H1 (cell line): ENCODE measurements at regions not wholly inside any gene's neighbourhood (a gene's known extent, or its start where the extent isn't known, plus 50 kb on each side); places are given as distances from the start of the nearest gene placed in this dataset.

Source experiments
- CTCF ChIA-PET: fragments of 300-600 bp; sonication (Branson Sonifier 250); formaldehyde crosslinking; loops from one replicate; lab custom pipeline; 2021; ENCODE audit not compliant: partially characterized antibody; lab: Charles Lee
- POLR2A ChIA-PET: fragments of 300-600 bp; sonication (Branson Sonifier 250); formaldehyde crosslinking; loops from one replicate; lab custom pipeline; 2021; ENCODE audit warnings: inconsistent platforms; ENCODE audit not compliant: partially characterized antibody; lab: Charles Lee
- DNase-seq, 2 experiments: peaks; one replicate each; pipeline versions ENCODE4 v3.0.0 to v3.0.0-alpha.2; 2010 to 2022; ENCODE audit warnings: low spot score in 2 of 2, low read depth in 1 of 2, mixed read lengths in 1 of 2
- FAIRE-seq: peaks from 2 replicates; lab custom pipeline; 2011; peaks lifted over from hg19 to GRCh38; lab: Jason Lieb, UNC
- H2AFZ ChIP-seq: 2 replicates; pipeline ENCODE4 v1.8.1; 2012; ENCODE audit warnings: low read length, inconsistent platforms
- H2AK5ac ChIP-seq: 2 replicates; pipeline ENCODE4 v1.6.1; 2013; ENCODE audit warnings: low read depth, low read length
- H2BK120ac ChIP-seq: replicated peaks from 2 replicates; pipeline ENCODE3; 2013; ENCODE audit warnings: low read depth, low read length, inconsistent platforms
- H2BK12ac ChIP-seq: 2 replicates; pipeline ENCODE4 v1.6.1; 2013; ENCODE audit warnings: low read depth, low read length
- H2BK15ac ChIP-seq: 2 replicates; pipeline ENCODE4 v1.6.1; 2013; ENCODE audit warnings: low read length
- H2BK20ac ChIP-seq: 2 replicates; pipeline ENCODE4 v1.6.1; 2013; ENCODE audit warnings: low read length
- H2BK5ac ChIP-seq: 2 replicates; pipeline ENCODE4 v1.6.1; 2013; ENCODE audit warnings: low read depth, low read length
- H3K14ac ChIP-seq: 2 replicates; pipeline ENCODE4 v1.6.1; 2013; ENCODE audit warnings: inconsistent platforms; ENCODE audit not compliant: insufficient read length
- H3K18ac ChIP-seq: 2 replicates; pipeline ENCODE4 v1.6.1; 2013; ENCODE audit warnings: low read length; ENCODE audit errors: extremely low read depth
- H3K23ac ChIP-seq: 2 replicates; pipeline ENCODE4 v1.6.1; 2013; ENCODE audit warnings: inconsistent platforms; ENCODE audit not compliant: insufficient read length
- H3K23me2 ChIP-seq: 2 replicates; pipeline ENCODE4 v1.6.1; 2013; ENCODE audit warnings: low read depth, low read length
- H3K27ac ChIP-seq: 2 replicates; pipeline ENCODE4 v1.6.1; 2011; ENCODE audit warnings: low read depth, low read length, inconsistent platforms
- H3K27me3 ChIP-seq, 4 experiments: replicated peaks in 1 of 4; 1 replicate in 1 of 4; 2 replicates in 3 of 4; pipeline versions ENCODE4 v1.6.1 to v1.8.1; 2011 to 2013; ENCODE audit warnings: low read length in 3 of 4, mild to moderate bottlenecking in 3 of 4, inconsistent platforms in 2 of 4, mixed read lengths in 2 of 4, moderate library complexity in 1 of 4; ENCODE audit not compliant: control insufficient read depth in 3 of 4, insufficient read depth in 3 of 4; ENCODE audit errors: extremely low read depth in 1 of 4
- H3K36me3 ChIP-seq, 4 experiments: 2 replicates each; pipeline versions ENCODE4 v1.6.1 to v1.8.1; 2011 to 2013; ENCODE audit warnings: mild to moderate bottlenecking in 4 of 4, low read length in 3 of 4, moderate library complexity in 2 of 4, control low read depth in 1 of 4, inconsistent platforms in 1 of 4; ENCODE audit not compliant: insufficient read depth in 4 of 4, control insufficient read depth in 2 of 4
- H3K4ac ChIP-seq: replicated peaks from 2 replicates; pipeline ENCODE3; 2013; ENCODE audit warnings: low read length, low read depth, mixed read lengths, inconsistent platforms; ENCODE audit not compliant: insufficient read length
- H3K4me1 ChIP-seq, 4 experiments: replicated peaks in 1 of 4; 1 replicate in 1 of 4; 2 replicates in 3 of 4; pipeline versions ENCODE4 v1.6.1 to v1.8.1; 2011 to 2013; ENCODE audit warnings: low read length in 3 of 4, inconsistent platforms in 2 of 4, mixed read lengths in 1 of 4; ENCODE audit not compliant: insufficient read depth in 4 of 4, control insufficient read depth in 3 of 4
- H3K4me2 ChIP-seq, 2 experiments: 2 replicates each; pipeline versions ENCODE4 v1.6.1 to v1.8.1; 2011 to 2013; ENCODE audit warnings: low read depth in 2 of 2, low read length in 2 of 2, control low read depth in 1 of 2, inconsistent platforms in 1 of 2, mild to moderate bottlenecking in 1 of 2; ENCODE audit not compliant: insufficient read depth in 1 of 2
- H3K4me3 ChIP-seq, 4 experiments: fragments of 200-600, 300-600 bp in 1 of 4; sonication (generic), shearing (Covaris generic), sonication (Bioruptor Twin) in 1 of 4; 2 replicates each; pipeline versions ENCODE4 v1.5.1 to v1.8.1; 2011 to 2016; ENCODE audit warnings: low read length in 4 of 4, low read depth in 3 of 4, control low read depth in 2 of 4, inconsistent platforms in 2 of 4, mild to moderate bottlenecking in 2 of 4, mixed read lengths in 1 of 4, moderate library complexity in 1 of 4; ENCODE audit not compliant: insufficient read depth in 2 of 4; ENCODE audit errors: extremely low read depth in 1 of 4
- H3K56ac ChIP-seq: replicated peaks from 2 replicates; pipeline ENCODE3; 2013; ENCODE audit warnings: low read depth, mild to moderate bottlenecking, mixed read lengths, low read length, inconsistent platforms; ENCODE audit not compliant: insufficient read length
- H3K79me1 ChIP-seq: 2 replicates; pipeline ENCODE4 v1.6.1; 2013; ENCODE audit warnings: low read depth, low read length, control low read depth
- H3K79me2 ChIP-seq, 2 experiments: 2 replicates each; pipeline versions ENCODE4 v1.6.1 to v1.8.1; 2012 to 2013; ENCODE audit warnings: low read length in 2 of 2, mild to moderate bottlenecking in 2 of 2, inconsistent platforms in 1 of 2; ENCODE audit not compliant: insufficient read depth in 2 of 2, control insufficient read depth in 1 of 2
- H3K9ac ChIP-seq, 4 experiments: replicated peaks in 1 of 4; 1 replicate in 1 of 4; 2 replicates in 3 of 4; pipeline versions ENCODE4 v1.6.1 to v1.8.1; 2011 to 2013; ENCODE audit warnings: low read depth in 3 of 4, low read length in 3 of 4, control low read depth in 2 of 4, mild to moderate bottlenecking in 2 of 4, moderate library complexity in 2 of 4, inconsistent platforms in 1 of 4; ENCODE audit errors: extremely low read depth in 1 of 4
- H3K9me3 ChIP-seq, 2 experiments: 2 replicates each; pipeline versions ENCODE4 v1.6.1 to v1.8.1; 2012 to 2013; ENCODE audit warnings: mild to moderate bottlenecking in 2 of 2, moderate library complexity in 2 of 2, control low read depth in 1 of 2, inconsistent platforms in 1 of 2, low read depth in 1 of 2, low read length in 1 of 2, mixed read lengths in 1 of 2; ENCODE audit not compliant: insufficient read depth in 2 of 2
- H4K20me1 ChIP-seq, 2 experiments: replicated peaks in 1 of 2; 2 replicates each; pipeline versions ENCODE3 to v1.8.1; 2011 to 2013; ENCODE audit warnings: inconsistent platforms in 2 of 2, low read length in 2 of 2, mild to moderate bottlenecking in 1 of 2; ENCODE audit not compliant: insufficient read depth in 2 of 2, control insufficient read depth in 1 of 2
- H4K5ac ChIP-seq: 2 replicates; pipeline ENCODE4 v1.6.1; 2013; ENCODE audit warnings: low read length, low read depth, mixed read lengths, inconsistent platforms; ENCODE audit not compliant: insufficient read length
- H4K8ac ChIP-seq: 2 replicates; pipeline ENCODE4 v1.8.0; 2013; ENCODE audit warnings: mild to moderate bottlenecking, moderate library complexity, low read length, inconsistent platforms; ENCODE audit not compliant: insufficient read depth; ENCODE audit errors: extremely low read depth
- H4K91ac ChIP-seq: replicated peaks from 2 replicates; pipeline ENCODE3; 2013; ENCODE audit warnings: low read length, mixed read lengths, inconsistent platforms; ENCODE audit not compliant: insufficient read length
- BACH1 ChIP-seq: IDR thresholded peaks from 2 replicates; pipeline ENCODE4 v1.6.1; 2012; ENCODE audit warnings: low read length, improper control_type of control experiment
- BRCA1 ChIP-seq: IDR thresholded peaks from 2 replicates; pipeline ENCODE4 v1.6.1; 2012; ENCODE audit warnings: low read depth, low read length, improper control_type of control experiment
- CHD2 ChIP-seq: IDR thresholded peaks from 2 replicates; pipeline ENCODE4 v1.6.1; 2012; ENCODE audit warnings: low read length, improper control_type of control experiment
- EP300 ChIP-seq, 2 experiments: IDR thresholded peaks; 1 replicate in 1 of 2; 2 replicates in 1 of 2; pipeline ENCODE4 v1.6.1; 2011 to 2012; ENCODE audit warnings: low read depth in 2 of 2, low read length in 2 of 2, mild to moderate bottlenecking in 2 of 2, borderline replicate concordance in 1 of 2, inconsistent platforms in 1 of 2, moderate library complexity in 1 of 2
- RBBP5 ChIP-seq: IDR thresholded peaks from 2 replicates; pipeline ENCODE4 v1.7.1; 2012; ENCODE audit warnings: low read depth, mild to moderate bottlenecking, inconsistent platforms, low read length, moderate library complexity, borderline replicate concordance
- TAF1 ChIP-seq: IDR thresholded peaks from 2 replicates; pipeline ENCODE4 v1.6.1; 2011; ENCODE audit warnings: mild to moderate bottlenecking, low read depth, low read length
- WGBS, 2 experiments: shearing (Covaris generic) in 1 of 2; methylation state at CpG; one replicate each; pipeline versions ENCODE4 v1.1.6 to v1.1.7; 2013 to 2015; ENCODE audit warnings: low lambda C conversion rate in 2 of 2, mixed read lengths in 2 of 2, inconsistent platforms in 1 of 2, low coverage in 1 of 2, missing lambda C conversion rate in 1 of 2; ENCODE audit not compliant: insufficient replicate concordance in 2 of 2, insufficient coverage in 1 of 2, insufficient read length in 1 of 2; ENCODE audit errors: extremely low coverage in 1 of 2, missing lambda C conversion rate in 1 of 2; 5-methylcytosine and 5-hydroxymethylcytosine counted together
- TF ChIP-seq, protein P1 (sequence below): IDR thresholded peaks from 2 replicates; pipeline ENCODE4 v1.6.1; 2012; ENCODE audit warnings: inconsistent platforms

DNA sequence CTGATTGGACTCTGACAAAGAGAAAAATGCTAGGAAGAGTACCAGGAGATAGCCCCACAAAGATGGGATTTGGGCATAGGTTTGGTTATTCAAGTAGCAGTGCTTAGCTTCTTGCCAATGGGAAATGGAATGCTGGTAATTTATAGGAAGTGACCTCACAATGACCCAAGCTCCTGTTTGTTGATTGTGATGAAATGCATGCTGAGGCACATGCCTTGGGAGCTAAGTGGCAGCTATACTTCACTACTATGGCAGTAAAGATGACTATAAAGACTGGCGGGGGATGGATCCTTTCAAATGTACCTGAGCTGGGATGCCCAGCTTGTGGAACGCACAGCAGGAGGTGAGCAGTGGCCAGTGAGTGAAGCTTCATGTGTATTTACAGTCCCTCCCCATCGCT, 153.8 kb downstream of the ZNF22 start:
- Histone ChIP-seq H4K91ac (no peak overlapping the region), H4K20me1 (no peaks in the 10 kb centered on the region), H4K8ac (no peak overlapping the region), H4K5ac (no peak overlapping the region), H3K27me3 (no peaks in the 10 kb centered on the region), H3K4ac (no peak overlapping the region), H3K4me1 (no peaks in the 10 kb centered on the region), H3K56ac (no peak overlapping the region), H2BK5ac (no peak overlapping the region), H3K36me3 (no peaks in the 10 kb centered on the region), H2BK120ac (no peak overlapping the region), H3K18ac (no peak overlapping the region), H3K9me3 (no peaks in the 10 kb centered on the region), H3K27ac (no peak overlapping the region), H3K79me1 (no peaks in the 10 kb centered on the region), H2AFZ (no peak overlapping the region), H3K14ac (no peak overlapping the region), H3K9ac (no peak overlapping the region), H2BK12ac (no peak overlapping the region), H3K4me2 (no peak overlapping the region), H2BK15ac (no peak overlapping the region), H3K23ac (no peak overlapping the region), H3K79me2 (no peaks in the 10 kb centered on the region), H3K23me2 (no peaks in the 10 kb centered on the region), H2BK20ac (no peak overlapping the region), H2AK5ac (no peak overlapping the region), H3K4me3 (no peak overlapping the region)
- FAIRE-seq = no peak
- POLR2A ChIA-PET = no interaction called here
- CTCF ChIA-PET = no interaction called here
- TF ChIP-seq RBBP5 (no peak), TAF1 (no peak), BRCA1 (no peak), CHD2 (no peak), BACH1 (no peak), EP300 (IDR thresholded peaks at IDR 0.05; ENCODE audit: borderline replicate concordance in 1 of 2, low read depth in 2 of 2, low read length in 2 of 2) (no peak)
- TF ChIP-seq, protein P1, sequence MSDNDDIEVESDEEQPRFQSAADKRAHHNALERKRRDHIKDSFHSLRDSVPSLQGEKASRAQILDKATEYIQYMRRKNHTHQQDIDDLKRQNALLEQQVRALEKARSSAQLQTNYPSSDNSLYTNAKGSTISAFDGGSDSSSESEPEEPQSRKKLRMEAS = no peak
- no peak for DNase-seq
- WGBS, 2 experiments = 93% methylated on average over 3 of the region's 3 CpGs; no CpG with 5 or more reads in 1 of the 2 experiments
